HG03378 (cell line): ENCODE measurements at regions not wholly inside any gene's neighbourhood (a gene's known extent, or its start where the extent isn't known, plus 50 kb on each side); places are given as distances from the start of the nearest gene placed in this dataset.

Experiments
- ATAC-seq: cut with Tn5 transposase; IDR thresholded peaks from one replicate; pipeline ENCODE4 v1.9.1; 2021; ENCODE audit warnings: mild to moderate bottlenecking, moderate library complexity; ENCODE audit not compliant: unreplicated experiment

DNA sequence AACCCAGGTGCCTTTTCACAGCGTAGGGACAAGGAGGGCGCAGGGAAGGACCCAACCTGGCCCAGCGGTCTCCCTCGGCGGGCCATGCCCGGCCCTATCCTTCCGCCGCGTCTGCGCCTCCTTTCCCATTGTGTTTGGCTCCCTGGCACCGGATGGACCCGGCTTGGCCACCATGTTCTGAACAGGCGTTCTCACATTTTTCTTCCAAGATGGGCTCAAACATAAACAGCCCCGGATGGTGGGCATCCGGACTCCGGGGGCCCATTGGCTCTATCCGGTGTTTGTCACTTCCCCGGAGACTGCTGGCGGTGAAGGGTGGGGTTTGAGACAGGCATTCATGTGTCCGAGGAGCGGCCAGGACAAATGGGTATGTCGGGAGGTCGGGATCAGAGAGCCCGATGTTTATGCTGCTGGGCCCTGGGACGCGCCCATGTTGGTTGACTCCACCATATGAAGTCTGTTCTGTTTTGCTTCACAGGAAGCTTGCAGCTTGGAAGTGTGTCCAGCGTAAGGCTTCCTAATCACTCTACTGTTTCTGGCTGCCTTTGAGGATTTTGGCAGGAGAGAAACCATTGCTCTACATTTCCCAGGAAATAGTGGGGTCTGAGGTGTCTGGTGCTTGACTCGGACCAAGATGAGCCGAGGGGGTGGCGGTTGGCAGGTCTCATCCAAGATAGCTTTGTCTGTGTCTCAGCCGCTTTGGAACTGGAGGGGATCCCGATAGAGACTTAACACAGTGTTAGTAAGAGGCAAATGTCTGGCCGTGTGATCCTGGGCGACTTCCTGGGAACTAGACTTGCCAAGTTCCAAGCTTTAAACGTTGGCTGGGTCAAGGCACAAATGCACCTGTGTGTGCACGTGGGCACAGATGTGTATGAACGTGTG, 188.3 kb downstream of the IRF8 start:
- ATAC-seq: no peak

DNA sequence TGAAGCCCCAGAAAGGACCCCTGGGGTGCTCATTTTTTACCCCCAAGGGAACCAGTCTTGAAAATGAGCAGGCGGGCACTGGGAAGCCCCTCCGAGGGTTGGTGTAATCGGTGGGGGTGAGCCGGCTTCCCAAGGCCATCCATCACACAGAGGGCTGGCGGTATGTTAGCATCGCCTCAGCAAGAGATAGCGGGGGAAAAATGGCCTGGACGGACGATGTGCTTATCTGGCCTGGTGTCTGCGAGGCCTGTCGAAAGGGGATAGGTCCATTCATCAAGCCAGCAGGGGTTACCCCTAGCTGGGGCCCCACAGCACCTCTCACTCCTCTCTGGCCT, 188.9 kb downstream of the IRF8 start:
- no peak for ATAC-seq

- no peak for ATAC-seq
These were observed 189.3 kb downstream of the IRF8 start for GRCh38 chr16:86088287-86088686.

DNA sequence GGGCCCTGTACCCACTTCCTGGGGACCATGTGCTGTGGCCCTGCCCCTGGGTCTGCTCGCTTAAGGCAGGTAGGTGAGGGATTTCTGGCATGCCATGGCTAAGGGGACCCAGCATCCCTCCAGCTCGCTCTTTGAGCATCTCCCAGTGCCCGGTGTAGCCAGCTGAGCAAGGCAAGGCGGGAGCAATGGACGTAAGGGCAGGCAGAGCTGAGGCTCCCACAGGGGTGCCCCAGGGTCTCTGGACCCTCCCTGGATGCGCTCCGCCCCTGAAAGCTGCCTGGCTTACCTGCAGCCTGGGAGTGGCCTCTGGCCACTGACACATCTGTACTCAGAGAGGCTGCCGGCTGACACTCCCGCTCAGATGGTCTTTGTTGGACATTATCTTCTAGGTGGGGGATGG, 189.9 kb downstream of the IRF8 start:
- no peak for ATAC-seq

DNA sequence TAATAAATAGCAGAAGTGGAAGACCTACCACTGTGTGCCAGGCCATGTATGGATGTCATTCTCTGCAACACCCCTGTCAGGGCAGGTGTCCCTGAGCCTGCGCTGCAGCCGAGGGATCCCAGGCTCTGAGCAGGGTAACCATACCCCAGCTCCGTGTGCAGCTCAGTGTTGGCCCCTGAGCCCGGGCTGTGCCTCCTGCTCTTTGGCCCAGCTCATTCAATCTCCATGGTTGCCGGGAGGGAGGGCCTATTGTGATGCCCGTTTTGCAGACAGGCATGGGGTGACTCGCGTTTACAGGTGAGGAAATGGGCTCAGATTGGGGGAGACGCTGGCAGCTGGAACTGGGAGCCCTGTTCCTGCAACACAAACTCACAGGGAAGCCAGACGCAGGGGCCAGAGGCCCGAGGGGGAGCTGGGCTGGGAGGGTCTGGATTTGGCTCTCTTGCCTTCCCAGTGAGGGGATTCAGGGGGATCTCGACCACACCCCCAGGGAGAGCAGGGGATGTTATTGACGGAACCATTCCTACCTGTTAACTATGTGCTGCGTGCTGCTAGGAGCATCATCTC, 190.5 kb downstream of the IRF8 start:
- ATAC-seq: no peak

GRCh38 chr16:86089991-86090390, 191.0 kb downstream of the IRF8 start:
- ATAC-seq: no peak

- no peak for ATAC-seq
These were observed 191.7 kb downstream of the IRF8 start for GRCh38 chr16:86090461-86091170.

DNA sequence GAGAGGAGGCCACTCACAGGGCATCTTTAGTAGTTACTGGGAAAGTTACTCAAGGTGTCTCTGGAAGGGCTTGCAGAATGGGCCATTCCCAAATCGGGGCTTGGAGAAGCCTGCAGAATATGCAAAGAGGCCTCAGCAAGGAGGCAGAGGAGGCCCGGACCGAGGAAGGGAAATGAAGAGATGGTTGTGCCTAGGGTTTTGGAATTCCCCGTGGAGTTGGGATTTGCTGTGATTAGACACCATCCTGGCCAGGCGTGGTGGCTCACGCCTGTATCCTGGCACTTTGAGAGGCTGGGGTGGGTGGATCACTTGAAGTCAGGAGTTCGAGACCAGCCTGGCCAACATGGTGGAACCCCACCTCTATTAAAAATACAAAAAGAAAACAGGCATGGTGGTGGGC, 193.0 kb downstream of the IRF8 start:
- no peak for ATAC-seq

DNA sequence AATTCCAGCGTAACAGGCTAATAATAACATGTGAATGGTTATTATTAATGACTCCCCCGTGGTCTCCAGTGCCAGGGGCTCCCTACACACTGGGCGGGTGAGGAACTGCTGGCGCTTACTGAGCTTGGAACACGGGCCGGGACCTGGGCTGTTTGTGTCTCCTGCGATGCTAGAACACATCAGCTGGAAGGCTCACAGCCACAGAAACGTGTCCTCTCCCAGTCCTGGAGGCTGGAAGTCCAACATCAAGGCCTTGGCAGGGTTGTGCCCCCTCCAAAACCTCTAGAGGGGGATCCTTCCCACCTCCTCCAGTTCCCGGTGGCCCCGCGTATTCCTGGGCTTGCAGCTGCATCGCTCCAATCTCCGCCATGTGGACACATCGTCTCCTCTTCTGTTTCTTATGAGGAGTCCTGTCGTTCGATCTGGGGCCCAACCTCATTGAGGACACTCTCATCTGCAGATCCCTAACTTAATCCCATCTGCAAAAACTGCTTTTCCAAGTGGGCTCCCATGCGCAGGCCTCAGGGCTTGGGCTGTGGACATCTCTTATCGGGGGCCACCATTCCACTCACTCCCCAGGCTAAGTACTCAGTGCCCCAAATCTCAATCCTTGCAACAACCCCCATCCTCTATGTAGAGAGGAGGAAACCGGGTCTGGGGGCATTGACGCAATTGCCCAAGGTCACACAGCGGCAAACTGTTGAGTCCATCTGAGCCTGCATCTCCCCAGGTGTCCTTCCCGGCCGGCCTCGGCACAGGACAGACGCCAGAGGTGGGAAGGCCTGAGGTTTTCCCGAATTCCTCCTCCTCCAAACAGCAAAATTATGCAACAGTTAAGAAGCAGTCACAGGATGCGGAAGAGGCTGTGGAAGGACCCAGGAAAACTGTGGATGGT, 193.9 kb downstream of the IRF8 start:
- no peak for ATAC-seq

DNA sequence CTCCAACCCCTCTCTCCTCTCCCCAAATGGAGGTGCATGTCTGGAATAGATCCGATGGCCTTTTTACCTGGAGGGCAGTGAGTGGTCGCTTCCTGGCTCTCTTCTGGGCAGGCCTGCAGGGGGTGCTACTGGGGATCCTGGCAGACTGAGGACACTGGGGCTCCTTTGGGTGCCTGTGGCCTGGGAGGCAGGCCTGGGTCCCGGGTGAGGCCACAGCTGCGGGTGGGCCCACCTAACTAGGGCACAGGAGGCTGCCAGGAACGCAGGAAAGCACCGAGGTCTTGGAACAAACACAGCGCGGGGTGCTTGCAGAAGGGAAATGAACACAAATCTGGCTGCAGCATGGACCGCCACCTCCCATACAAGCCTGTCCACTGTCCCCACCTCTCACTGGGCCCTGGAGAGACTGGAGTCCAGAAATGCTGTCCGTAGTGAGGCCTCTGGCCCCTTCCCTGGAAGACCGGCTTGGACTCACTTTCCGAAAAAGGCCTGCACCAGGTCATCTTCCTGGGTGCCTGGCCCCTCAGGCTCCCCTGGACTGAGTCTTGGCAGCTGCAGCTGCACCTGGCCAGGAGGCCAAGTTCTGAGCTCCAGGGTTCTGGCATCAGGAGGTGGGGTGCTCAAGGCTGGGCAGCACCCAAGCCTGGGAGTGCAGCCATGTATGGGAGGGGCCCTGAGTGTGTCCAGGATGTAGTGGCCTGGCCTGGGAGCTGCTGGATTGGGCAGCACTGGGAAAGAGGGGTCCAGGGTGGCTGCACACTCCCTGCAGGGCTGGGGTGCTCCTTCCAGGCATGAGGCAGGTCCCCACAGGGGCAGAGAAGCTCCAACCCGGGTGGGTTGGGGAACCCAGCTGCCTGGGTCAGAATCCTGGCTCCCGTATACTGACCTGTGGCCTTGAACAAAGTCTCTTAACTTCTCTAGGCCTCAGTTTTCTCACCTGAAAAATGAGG, 195.1 kb downstream of the IRF8 start:
- no peak for ATAC-seq

DNA sequence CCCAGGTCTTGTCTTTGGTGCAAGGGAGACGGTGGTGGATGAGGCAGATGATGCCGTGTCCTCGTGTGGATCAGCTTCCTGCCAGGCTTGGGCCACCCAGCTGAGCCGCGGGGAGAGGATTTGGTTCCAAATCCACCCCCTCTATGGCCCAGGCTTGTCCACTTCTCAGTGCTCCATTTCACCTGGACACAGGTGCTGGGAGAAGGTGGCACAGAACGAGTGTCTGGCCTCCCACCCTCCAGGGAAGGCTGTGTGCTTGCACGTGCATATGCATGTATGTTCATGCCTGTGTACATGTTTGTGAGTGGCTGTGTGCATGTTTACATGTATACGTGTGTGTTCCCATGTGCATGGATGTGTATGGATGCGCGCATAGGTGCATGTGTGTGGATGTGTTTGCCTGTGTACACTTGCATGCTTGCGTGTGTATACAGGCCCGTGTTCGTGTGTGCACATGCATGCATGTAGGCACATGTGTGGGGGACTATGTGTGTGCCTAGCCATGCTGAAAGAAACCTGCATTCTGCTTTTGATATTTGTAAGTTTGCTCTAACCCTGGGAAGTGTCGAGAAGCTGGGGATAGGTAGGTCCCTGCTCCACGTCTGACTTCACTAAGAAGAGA, 196.3 kb downstream of the IRF8 start:
- no peak for ATAC-seq

- no peak for ATAC-seq
These were observed 197.0 kb downstream of the IRF8 start for GRCh38 chr16:86095906-86096485.

DNA sequence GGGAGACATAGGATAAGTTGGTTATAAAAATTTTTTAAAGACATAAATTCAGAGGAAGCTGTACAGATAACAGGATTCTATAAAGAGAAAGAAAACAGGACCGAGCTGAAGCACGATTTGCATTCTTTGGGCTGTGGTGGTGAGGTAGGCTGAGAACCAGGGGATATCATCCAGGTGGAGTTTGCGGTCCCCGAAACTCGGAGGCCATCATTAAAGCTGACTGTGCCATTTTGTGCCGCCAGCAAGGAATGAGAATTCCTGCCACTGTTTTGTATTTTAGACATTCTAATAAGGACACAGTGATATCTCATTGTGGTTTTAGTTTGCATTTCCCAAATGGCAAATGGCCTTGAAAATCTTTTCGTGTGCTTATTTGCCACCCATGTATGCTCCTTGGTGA, 197.9 kb downstream of the IRF8 start:
- ATAC-seq: no peak

DNA sequence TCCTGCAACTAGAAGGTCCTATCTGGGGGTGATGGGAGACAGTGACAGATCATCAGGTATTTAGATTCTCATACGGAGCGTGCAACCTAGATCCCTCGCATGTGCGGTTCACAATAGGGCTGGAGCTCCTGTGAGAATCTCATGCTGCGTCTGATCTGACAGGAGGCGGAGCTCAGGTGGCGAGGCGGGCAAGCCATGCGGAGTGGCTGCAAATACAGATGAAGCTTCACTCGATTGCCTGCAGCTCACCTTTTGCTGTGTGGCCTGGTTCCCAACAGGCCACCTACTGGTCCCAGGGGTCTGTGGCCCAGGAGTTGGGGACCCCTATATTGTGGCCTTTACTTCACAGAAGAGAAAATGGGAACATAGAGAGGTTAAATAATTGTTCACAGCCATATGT, 200.4 kb downstream of the IRF8 start:
- no peak for ATAC-seq

DNA sequence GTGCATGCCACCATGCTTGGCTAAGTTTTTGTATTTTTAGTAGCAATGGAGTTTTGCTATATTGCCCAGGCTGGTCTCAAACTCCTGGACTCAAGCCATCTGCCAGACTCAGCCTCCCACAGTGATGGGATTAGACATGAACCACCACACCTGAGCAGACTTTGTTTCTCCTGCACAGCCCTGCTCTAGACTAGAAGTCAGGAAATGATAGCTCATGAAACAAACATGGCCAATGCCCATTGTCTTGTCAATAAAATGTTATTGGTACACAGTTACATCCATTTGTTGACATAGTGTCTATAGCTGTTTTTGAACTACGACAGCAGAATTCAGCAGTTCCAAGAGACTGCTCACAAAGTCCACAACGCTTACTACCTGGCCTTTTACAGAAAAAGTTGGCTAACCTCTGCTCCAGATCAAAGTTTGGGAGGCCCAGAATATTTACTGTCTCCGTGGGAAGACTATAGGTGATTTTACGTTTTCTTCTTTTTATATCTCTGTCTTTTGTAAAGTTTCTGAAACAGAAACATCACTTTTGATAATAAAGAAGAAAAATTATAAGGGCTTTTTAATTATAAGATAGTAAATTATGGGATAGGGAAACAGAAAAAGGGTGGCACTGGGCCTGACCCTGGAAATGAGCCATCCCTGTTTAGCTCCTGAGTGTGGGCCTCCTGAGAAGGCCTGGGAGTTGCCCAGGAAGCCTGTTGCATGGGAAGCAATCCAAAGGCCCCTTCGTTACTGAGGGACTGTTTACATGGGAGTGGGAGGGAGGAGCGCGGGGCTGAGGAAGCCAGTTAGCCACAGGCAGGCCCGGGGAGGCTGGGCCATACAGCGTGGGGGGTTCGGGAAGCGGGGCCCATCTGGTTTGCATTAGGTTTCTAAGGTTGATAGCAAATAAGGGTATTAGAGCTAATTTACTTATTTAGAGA, 201.5 kb downstream of the IRF8 start:
- ATAC-seq: no peak

DNA sequence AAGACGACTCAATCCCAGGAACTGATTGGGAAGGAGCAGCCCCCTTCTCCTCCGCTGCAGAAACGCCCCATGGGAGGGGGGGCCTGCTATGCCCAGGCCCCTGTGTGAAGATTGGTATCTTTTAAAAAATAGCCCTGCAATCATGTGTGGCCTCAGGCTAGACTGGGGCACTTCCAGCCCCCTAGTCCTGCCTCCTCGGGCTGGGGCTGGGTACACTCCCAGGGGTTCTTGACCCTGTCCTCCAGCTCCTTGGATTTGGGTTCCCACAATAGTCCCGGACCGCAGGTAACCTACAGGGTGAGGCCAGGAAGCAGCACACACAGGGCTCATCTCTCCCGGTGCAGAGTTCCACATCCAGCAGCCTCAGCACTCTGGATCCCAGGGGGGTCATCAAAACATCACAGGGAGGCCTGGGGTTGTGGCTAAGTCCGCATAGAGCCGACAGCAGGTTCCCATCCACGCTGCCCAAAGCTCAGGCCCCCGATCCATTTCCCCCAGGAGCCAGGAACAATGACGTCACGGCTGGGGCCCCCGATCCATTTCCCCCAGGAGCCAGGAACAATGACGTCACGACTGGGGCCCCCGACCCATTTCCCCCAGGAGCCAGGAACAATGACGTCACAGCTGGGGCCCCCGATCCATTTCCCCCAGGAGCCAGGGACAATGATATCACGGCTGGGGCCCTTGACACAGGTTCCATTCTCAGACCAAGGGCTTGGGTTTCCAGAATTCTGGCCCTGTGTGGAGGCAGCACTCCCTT, 202.4 kb downstream of the IRF8 start:
- ATAC-seq: no peak

- no peak for ATAC-seq
These were observed 202.9 kb downstream of the IRF8 start for GRCh38 chr16:86101897-86102157.

DNA sequence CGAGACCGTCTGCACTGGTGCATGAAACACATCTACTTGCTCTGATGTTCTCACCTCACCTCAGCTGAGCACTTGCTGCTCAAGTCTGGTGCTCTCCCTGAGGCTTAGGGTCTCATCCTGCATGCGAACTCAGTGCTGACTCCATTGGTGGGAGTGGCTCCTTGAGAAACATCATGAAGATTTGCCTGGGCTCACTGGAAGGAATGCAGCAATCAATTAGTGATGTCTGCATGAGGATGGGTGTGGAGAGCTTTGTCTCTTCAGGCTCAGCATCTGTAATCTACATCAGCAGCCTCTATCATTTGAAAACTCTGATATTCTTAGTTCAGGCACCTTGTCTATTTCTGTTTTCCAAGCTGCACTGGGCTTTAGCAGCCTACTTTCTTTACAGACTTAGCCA, 204.4 kb downstream of the IRF8 start:
- no peak for ATAC-seq
